Epithelial cell of proximal tubule (primary cell): ENCODE measurements at regions not wholly inside any gene's neighbourhood (a gene's known extent, or its start where the extent isn't known, plus 50 kb on each side); places are given as distances from the start of the nearest gene placed in this dataset.

ENCODE experiments used
- DNase-seq: peaks from one replicate; pipeline ENCODE4 v3.0.0-alpha.2; 2011; ENCODE audit warnings: low read depth
- H3K4me3 ChIP-seq: 2 replicates; pipeline ENCODE4 v1.5.1; 2011; ENCODE audit warnings: low read depth, mild to moderate bottlenecking, low read length
- TF ChIP-seq, protein P1 (sequence below): conservative IDR thresholded peaks from 2 replicates; pipeline ENCODE4 v1.5.1; 2012; ENCODE audit warnings: low read depth, mild to moderate bottlenecking, low read length

DNA sequence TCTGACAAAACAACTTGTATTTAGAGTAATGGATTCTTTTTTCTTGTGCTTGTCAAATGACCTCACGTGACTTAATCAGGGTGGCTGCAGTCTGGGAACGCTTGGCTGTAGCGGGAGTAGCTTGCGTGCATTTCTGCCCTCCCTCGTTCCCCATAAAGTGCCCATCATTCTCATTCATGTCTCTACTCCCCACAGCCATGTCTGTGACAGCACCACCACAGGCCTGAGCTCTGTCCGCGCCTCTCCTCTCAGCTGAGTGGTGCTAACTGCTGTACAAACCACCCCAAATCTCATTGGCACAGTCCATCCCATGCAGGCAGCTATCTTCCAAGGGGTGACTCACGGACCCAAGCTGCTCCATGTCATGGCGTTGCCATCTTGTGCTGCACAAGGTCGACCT, 161.7 kb downstream of the TSN start:
- H3K4me3 ChIP-seq: no peak overlapping the region
- TF ChIP-seq, protein P1, sequence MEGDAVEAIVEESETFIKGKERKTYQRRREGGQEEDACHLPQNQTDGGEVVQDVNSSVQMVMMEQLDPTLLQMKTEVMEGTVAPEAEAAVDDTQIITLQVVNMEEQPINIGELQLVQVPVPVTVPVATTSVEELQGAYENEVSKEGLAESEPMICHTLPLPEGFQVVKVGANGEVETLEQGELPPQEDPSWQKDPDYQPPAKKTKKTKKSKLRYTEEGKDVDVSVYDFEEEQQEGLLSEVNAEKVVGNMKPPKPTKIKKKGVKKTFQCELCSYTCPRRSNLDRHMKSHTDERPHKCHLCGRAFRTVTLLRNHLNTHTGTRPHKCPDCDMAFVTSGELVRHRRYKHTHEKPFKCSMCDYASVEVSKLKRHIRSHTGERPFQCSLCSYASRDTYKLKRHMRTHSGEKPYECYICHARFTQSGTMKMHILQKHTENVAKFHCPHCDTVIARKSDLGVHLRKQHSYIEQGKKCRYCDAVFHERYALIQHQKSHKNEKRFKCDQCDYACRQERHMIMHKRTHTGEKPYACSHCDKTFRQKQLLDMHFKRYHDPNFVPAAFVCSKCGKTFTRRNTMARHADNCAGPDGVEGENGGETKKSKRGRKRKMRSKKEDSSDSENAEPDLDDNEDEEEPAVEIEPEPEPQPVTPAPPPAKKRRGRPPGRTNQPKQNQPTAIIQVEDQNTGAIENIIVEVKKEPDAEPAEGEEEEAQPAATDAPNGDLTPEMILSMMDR: no peak
- DNase-seq: no peak

DNA sequence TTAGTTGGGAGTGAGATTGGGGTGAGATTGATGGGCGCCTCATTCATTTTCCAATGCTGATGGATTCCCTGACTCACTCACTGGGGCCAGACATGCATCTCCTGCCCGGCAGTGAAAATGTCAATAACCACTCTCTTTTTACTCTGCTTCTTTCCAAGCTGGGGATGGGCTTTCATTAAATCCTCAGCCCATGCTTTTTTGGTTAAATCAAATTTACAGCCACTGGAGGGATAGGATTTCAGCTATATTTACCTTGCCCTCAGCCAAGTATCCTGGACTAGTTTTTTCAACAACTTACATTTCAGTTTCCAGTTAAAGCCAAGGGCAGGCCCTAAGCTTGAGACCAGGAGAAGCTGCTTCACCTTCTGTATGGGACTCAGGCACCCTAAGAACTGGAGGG, 162.8 kb downstream of the TSN start:
- no peak overlapping the region for H3K4me3 ChIP-seq
- TF ChIP-seq, protein P1: no peak
- DNase-seq: no peak

DNA sequence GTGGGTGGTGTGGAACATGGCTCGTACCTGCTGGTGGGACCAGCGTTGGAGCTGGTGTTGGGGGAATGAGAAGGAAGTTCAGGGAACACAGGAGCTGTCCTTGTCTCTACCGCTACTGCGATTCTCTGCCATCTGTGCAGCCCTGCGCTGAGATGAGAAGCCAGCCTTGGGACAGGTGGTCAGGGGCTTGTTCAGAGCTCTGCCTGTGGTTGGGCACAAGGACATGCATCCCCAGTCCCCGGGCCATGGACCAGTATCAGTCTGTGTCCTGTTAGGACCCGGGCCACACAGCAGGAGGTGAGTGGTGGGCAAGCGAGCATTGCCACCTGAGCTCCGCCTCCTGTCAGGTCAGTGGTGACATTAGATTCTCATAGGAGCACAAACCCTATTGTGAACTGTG, 164.4 kb downstream of the TSN start:
- DNase-seq: no peak
- TF ChIP-seq, protein P1: no peak
- H3K4me3 ChIP-seq: no peak overlapping the region

DNA sequence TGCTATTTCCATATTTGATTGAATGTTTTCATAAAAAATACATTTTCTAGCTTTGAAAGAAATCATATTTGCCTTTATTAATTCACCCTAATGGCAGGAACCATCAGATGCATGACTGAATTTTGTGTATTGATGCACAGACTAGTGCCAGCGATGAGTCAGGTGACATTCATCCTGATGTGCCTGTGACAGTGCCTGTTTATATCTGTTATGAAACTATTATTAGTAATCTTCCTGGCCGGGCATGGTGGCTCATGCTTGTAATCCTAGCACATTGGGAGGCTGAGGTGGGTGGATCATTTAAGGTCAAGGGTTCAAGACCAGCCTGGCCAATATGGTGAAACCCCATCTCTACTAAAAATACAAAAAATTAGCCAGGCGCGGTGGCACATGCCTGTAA, 170.0 kb downstream of the TSN start:
- H3K4me3 ChIP-seq: no peak overlapping the region
- TF ChIP-seq, protein P1: no peak
- DNase-seq: no peak

DNA sequence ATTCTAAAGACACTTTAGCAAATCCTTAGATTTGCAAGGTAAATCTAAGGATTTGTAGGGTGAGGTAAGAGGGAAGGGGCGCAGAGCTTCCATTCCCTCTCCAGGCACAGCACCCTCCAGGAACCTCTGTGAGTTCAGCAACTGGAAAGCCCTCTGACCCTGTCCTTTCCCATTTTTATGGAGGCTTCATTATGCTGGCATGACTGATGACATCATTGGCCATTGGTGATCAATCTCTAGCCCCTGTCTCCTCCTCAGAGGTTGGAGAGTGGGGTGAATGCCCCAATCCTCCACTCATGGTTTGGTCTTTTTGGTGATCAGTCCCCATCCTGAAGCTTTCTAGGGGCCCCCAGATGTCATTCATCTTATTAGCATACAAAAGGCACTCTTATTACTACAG, 187.8 kb downstream of the TSN start:
- H3K4me3 ChIP-seq: no peak overlapping the region
- DNase-seq: no peak
- TF ChIP-seq, protein P1: no peak

DNA sequence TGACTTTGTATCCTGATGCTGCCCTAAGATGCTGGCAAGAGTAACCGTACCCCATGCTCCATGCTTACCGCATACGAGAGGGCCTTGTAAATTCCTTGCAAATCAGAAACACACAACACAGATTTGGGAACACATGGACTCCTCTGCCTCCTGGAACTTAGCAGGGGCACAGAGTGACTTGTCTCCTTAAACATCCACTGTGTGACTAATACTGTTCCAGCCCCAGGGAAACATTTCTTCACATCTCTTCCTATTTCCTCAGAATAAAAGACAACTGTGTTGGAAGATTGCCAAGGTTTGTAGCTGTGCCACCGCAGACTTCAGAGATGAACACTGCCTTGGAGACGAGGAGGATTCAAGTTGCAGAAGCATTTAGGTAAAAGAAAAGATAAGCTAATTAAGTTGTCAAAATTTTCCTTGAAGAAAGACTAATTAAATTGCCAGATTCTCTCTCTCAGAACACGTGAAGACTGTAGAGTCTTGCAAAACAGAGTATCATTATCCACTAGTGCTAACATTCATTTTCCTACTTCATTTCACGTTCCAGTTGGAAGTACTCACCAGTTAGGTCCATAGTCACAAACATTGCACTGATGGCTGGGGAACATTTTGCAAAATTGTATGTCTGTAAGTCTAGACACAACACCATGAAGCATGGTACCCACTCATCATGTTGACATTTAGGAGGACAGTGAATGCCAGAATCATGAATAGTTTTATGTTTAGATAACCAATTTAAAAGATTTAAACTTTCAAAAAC, 188.8 kb downstream of the TSN start:
- TF ChIP-seq, protein P1: no peak
- peak; percentile 33 for DNase-seq

DNA sequence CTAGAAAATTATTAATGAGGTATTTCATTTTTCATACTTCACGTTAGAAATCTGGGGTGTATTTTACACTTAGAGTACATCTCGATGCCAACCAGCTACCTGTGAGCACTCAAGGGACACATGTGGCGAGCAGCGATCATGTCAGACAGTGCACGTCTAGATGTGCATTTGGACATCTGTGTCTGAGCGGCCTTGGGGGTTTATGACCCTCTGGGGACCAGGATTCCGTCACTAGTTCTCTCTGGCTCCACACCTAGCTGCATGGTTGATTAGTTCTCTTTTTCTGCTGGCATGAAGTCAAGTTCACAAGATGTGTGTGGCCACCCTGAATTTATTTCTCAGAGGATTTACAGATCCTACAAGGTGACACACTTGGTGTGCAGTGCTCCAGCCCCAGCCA, 192.2 kb downstream of the TSN start:
- DNase-seq: no peak
- TF ChIP-seq, protein P1: no peak
- H3K4me3 ChIP-seq: no peak overlapping the region

More for the DNA sequence above, 188.8 kb downstream of the TSN start:
- no peak overlapping the region for H3K4me3 ChIP-seq
